GM21723 (cell line): ENCODE measurements at regions not wholly inside any gene's neighbourhood (a gene's known extent, or its start where the extent isn't known, plus 50 kb on each side); places are given as distances from the start of the nearest gene placed in this dataset.

Source experiments
- ATAC-seq: cut with Tn5 transposase; IDR thresholded peaks from one replicate; pipeline ENCODE4 v1.9.1; 2021; ENCODE audit warnings: mild to moderate bottlenecking, moderate library complexity; ENCODE audit not compliant: unreplicated experiment

GRCh38 chr11:119547511-119547910 is 124.5 kb upstream of the THY1 start:
- no peak for ATAC-seq

DNA sequence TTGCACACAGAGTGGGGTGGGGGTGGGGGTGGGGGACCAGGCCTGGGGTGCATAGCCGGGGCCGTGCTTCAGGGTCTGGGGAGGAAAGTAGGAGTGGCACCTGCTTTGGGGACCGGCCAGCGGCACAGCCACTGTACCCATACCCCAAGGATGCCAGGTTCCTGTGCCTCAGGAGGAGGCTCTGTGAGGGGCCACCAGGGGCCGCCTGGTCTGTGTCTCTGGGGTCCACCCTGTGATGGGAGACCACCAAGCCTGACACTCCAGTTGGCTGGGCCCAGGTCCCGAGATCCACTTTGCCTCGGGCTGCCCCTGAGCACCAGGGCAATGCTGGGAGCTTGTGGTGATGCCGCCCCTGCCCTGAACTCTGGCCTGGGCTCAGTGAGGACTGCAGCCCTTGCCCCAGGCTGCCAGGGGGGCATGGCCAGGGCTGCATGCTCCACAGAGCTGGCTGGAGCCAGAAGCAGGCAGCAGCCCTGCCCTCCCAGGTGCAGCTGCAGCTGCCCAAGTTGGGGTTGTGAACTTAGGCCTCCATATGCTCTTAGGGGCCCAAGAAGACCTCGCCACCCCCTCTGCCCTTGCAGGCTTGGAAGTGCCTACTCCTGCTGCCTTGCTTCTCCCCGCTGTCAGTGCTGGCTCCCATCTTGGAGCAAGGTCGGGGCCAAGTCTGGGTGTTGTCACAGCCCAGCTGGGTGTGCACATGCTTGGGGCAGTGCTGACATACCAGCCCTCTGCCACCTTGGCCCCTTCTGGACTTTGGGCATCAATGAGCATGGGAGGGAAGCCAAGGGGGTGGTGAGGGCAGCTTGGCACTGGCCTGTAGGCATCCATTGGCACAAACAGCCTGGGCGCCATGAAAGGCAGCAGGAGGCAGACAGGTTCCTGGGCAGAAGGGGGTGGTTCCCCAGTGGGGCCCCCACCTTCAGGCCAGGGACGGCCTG is 123.3 kb upstream of the THY1 start:
- ATAC-seq, result no peak

DNA sequence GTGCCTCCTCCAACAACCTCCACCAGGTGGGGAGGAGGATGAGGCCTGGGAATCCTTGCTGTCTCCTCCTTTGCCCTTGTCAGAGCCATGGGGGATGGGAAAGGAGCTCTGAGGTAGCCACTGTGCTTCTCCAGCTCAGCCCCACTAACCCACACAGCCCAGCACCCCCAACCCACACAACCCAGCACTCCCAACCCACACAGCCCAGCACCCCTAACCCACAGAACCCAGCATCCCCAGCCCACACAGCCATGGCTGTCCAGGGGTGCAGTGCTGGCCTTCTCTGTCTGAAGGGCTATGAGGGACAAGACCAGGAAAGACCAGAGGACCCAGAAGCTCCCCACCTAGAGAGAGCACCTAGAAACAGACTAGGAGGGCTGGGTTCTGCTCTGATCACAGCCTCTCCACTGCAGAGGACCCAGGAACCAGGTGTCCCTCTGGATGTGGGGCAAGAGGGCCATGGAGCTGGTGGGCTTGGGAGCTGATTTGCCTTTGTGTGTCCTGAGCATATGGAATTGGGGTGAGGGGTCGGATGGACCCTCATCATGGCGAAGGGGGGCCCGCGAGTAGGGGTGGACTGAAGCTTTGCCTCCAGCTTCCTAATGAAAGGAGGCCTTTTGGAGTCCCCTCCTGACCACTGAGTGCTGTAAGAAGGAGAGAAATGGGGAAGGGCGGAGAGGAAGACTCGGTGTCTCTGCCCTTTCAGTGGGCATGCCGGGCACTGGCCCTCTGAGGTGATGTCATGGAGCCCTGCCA is 117.6 kb upstream of the THY1 start:
- no peak for ATAC-seq

DNA sequence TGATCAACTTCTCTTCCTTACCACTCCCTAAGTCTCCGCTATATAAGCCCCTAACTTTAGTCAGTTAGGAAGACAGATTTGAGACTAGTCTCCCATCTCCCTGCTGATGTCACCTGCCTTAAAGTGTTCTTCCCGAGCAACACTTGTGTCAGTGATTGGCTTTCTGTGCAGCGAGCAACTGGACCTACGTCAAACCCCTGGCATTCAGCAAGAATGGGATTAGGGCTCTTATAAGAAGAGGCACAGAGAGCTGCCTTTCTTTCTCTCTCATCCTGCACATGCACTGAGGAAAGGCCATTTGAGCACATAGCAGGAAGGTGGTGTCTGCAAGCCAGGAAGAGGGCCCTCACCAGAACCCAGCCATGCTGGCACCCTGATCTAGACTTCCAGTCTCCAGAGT is 116.6 kb upstream of the THY1 start:
- ATAC-seq, result no peak

GRCh38 chr11:119538753-119539152 is 115.8 kb upstream of the THY1 start:
- ATAC-seq, result no peak

DNA sequence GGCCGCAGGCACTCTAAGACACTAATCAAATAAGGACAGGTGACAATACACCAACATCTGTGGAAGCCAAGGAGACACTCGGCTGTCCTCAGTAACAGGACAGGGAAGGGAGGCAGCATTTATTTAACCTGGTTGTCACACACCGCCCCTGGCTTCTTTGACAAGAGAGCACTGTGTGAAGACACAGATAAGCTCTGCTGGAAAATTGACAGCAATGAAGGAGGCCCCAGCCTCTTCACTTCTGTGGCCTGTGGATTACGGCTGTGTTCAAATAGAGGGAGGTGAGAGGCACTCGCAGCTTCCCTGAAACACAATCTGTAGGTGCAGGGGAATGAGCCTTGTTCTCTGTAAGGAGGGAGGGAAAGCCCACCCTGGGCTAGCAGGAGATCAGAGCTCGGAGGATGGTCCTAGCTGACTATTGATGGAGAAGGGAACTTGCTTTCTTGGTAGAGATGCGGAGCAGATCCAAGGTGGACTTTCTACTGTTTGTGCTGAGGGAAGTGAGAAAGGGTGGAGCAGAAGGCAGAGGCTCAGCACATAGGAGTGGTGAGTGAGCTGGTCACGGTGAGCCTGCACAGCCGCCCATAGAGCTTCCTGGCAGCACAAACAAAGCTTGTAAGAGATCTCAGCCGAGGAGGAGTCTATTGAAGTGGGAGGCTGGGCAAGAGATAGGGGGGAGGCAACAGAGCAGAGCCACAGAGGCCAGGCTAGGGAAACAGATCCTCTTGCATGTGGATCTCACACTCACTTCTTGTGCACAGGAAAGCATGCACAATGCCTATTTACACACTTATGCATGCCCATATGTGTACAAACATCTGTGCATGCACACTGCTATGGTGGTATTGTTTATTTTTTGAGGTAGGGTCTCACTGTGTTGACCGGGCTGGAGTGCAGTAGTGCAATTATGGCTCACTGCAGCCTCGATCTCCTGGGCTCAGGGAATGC is 114.6 kb upstream of the THY1 start:
- no peak for ATAC-seq

- ATAC-seq, result no peak
Observed at GRCh38 chr11:119536801-119537200, 113.8 kb upstream of the THY1 start.

GRCh38 chr11:119533921-119534736 is 111.2 kb upstream of the THY1 start:
- no peak for ATAC-seq

DNA sequence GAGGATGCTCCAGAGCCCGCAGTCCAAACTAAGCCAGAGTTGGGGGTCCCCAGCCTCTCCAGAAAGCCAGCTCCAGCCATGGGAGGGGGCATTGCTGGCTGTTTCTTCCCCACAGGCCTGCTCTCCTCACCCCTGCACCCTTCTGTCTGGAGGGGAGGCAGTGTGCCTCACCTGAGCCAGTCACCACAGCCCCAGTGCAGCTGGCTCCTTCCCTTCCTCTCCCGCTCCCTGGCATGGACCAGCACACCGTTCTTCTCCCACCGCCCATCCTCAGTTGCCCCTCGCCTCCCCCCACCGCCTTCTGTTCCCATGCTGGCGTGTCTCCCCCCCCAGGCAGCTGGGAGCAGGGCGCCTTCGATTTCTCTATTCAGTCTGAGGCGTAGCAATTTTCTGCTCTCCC is 110.5 kb upstream of the THY1 start:
- ATAC-seq, result no peak

DNA sequence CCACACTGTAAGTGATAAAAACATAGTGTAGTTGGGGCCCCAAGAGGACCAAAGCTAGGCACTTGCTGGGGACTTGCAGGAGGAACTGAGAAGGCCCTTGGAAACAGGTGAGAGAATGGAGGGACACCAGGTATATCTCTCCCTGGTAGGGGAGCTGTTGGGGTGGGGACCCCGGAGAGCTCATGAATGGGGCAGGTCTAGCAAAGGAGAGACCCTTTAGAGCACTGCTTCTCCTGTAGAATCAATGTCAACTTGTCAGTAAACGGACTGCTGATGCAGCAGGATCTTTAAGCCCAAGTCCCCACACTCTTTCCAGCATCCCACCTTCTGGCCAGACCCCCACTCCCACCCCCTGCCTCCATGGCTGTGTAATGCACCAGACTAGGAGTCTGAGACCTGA is 109.6 kb upstream of the THY1 start:
- ATAC-seq, result no peak

- ATAC-seq, result no peak
Observed at GRCh38 chr11:119531623-119532022, 108.7 kb upstream of the THY1 start.

GRCh38 chr11:119531056-119531455 is 108.1 kb upstream of the THY1 start:
- ATAC-seq, result no peak

DNA sequence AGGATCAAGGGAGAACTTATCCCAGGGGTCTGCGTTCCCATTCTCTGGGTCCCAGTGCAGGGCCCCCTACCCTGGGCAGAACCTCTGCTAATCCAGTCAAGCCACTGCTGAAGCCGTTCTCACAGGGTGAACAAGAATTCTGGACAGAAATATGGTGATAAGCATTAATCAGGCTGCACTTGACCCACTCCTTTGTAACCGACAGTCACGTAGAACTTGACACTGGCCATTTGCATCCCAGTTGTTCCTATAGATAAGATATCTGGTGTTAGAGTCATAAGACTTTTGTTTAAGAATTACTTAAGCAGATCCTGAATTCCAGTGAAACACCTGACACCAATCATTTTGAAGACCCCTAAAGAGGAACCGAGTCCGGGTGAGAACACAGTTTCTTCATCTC is 107.5 kb upstream of the THY1 start:
- no peak for ATAC-seq

DNA sequence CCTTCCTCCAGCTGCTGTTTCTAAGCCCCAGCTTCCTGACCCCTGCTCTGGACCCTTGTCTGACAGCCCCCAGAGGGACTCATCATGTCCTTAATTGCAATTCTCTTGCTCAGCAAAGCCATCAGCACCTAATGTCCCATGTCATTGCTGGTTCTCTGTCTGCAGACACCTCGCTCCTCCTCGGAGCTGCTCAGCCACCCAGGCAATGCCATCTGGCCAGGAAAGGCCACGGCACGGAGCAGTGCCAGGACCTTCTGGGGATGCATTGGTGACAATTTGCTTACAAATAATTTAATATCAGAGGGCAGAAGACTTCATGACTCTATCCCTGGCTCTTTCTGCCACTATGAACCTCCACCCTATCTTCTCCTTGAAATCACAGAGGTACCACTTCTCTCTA is 107.0 kb upstream of the THY1 start:
- no peak for ATAC-seq

GRCh38 chr11:119529063-119529845 is 106.3 kb upstream of the THY1 start:
- no peak for ATAC-seq

GRCh38 chr11:119525867-119526196 is 102.9 kb upstream of the THY1 start:
- ATAC-seq, result no peak

GRCh38 chr11:119525180-119525866 is 102.4 kb upstream of the THY1 start:
- ATAC-seq, result no peak

DNA sequence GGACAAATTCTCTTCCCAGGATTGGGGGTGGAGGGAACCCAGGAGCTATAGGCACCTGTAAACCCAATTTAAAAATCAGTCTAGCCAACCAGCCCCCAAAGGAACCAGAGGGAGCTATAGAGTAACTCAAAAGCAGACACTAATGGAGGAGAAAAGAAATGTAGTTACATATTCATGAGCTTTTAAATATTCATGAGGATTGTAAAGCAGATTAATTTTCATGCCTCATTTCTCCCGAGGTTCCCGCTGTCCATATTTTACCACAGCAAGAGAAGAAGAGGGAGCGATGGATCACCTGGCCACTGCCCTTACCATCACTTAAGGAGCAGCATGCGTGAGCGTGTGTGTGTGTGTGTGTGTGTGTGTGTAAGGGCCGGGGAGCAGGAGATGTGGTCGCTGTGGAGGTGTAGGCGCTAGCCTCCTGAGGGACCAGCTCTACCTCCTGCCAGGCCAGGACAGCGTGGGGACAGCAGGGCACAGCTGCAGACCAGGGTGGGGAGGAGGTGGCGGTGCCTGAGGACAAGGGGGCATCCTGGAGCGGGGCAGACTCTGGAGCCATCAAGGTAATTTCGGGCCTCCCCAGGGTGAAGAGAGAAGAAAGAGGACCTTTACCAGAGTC is 100.7 kb upstream of the THY1 start:
- ATAC-seq, result no peak

GRCh38 chr11:119522609-119523008 is 99.6 kb upstream of the THY1 start:
- ATAC-seq, result no peak
